Fibroblast of the aortic adventitia (primary cell): ENCODE measurements at regions not wholly inside any gene's neighbourhood (a gene's known extent, or its start where the extent isn't known, plus 50 kb on each side); places are given as distances from the start of the nearest gene placed in this dataset.
"Not testable (repeated sequence)": the region's sequence is repeated elsewhere in the genome, so short reads cannot be mapped to it uniquely, and the experiment has no call there.

ENCODE experiments used
- DNase-seq: peaks from one replicate; pipeline ENCODE4 v3.0.0-alpha.2; 2010; ENCODE audit warnings: low read depth
- H3K4me3 ChIP-seq: 2 replicates; pipeline ENCODE4 v1.5.1; 2011; ENCODE audit warnings: low read depth, mild to moderate bottlenecking, control low read depth, low read length, moderate library complexity
- TF ChIP-seq, protein P1 (sequence below): IDR thresholded peaks from 2 replicates; pipeline ENCODE4 v1.5.1; 2011; ENCODE audit warnings: mild to moderate bottlenecking, low read length, control low read depth, inconsistent platforms; ENCODE audit not compliant: insufficient read depth

DNA sequence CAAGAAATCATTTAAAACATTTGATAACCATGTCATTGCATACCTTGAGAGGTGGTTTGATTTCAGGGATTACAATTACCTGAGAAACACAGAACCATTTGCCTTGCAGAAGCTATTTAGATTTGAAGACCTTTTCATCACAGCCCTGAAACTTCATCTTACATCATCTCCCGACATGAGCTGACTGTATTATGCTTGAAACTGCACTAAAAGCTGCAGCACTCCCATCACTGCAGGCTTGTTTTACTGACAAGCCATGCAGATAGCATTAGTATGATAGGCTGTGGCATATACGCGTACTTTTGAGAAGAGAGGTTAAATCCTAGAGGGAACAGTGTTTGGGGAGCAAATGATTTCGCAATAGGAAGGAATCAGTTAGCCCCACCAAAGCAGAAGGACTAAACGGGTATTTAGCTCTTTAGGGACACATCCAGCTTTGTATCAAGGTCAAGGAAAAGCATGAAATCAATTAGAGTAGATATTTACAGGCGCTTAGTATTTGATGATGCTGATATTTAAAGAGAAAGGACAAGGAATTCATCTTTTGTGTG lies 133.2 kb upstream of the DIAPH2 start:
- H3K4me3 ChIP-seq: no peak overlapping the region
- TF ChIP-seq, protein P1, sequence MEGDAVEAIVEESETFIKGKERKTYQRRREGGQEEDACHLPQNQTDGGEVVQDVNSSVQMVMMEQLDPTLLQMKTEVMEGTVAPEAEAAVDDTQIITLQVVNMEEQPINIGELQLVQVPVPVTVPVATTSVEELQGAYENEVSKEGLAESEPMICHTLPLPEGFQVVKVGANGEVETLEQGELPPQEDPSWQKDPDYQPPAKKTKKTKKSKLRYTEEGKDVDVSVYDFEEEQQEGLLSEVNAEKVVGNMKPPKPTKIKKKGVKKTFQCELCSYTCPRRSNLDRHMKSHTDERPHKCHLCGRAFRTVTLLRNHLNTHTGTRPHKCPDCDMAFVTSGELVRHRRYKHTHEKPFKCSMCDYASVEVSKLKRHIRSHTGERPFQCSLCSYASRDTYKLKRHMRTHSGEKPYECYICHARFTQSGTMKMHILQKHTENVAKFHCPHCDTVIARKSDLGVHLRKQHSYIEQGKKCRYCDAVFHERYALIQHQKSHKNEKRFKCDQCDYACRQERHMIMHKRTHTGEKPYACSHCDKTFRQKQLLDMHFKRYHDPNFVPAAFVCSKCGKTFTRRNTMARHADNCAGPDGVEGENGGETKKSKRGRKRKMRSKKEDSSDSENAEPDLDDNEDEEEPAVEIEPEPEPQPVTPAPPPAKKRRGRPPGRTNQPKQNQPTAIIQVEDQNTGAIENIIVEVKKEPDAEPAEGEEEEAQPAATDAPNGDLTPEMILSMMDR: no peak
- no peak for DNase-seq

DNA sequence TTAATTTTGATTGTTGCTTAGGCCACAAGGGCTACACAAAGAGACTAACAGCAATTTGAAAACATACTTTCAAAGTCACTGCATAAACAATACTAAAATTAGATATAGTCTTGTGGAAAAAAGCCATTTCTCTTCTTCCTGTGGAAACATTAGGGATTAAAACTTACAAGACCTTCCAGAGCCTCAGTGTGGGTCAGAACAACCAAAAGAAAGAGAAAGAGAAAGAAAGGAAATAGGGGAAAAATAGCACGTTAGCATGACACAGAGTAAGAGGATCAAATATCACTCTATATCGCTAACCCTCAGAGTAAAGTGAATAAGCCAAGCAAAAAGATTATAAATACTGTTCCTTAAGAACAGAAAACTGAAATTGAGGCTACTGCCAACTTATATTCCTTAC lies 127.8 kb upstream of the DIAPH2 start:
- H3K4me3 ChIP-seq: no peak overlapping the region
- peak; percentile 19 for DNase-seq
- TF ChIP-seq, protein P1: no peak

DNA sequence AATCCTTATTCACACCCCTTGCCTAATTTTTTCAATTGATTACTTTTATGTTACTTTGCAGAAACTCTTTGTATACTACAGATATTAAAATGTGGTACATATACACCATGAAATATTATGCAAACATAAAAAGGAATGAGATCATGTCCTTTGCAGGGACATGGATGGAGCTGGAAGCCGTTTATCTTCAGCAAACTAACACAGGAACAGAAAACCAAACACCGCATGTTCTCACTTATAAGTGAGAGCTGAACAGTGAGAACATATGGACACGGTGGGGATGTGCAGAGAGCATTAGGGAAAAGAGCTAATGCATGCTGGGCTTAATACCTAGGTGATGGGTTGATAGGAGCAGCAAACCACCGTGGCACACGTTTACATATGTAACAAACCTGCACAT lies 123.5 kb upstream of the DIAPH2 start:
- not testable (repeated sequence) for DNase-seq, H3K4me3 ChIP-seq

DNA sequence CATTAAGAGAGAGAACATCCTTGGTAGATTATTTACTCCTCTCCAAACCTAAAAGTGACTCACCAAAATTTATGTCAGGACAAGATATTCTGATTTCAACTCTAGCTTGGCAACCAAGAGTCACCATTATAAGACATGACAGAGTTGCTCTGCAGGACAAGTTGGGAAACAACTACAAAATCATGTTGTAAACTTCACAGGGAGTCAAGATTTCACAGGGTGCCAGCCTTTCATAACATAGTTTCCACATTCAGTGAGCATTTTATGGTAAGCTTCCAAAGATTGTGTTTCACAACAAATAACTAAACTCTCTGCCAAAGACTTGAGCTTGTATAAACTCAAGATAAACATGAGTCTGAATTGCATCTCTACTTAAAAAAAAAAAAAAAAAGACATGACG lies 121.0 kb upstream of the DIAPH2 start:
- H3K4me3 ChIP-seq: no peak overlapping the region
- TF ChIP-seq, protein P1: no peak
- peak; percentile 78 for DNase-seq

DNA sequence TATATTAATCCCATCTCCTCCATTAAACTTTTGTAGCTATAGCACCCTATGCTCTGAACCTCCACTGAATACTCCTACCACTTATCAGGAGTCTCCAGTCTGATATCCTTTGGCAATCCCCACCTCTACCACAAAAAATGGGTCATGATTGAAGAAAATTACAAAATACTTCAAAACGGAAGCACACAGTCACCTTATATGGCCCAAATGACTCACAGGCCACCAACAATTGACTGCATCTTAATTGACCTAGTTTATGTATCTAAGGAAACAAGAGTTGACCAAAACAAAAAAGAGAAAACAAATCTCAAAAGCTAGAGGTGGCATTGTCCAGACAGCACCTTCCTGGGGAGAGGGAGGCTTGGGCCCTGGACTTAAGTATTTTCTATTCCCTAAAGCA lies 120.0 kb upstream of the DIAPH2 start:
- no peak overlapping the region for H3K4me3 ChIP-seq
- no peak for DNase-seq
- TF ChIP-seq, protein P1: no peak

DNA sequence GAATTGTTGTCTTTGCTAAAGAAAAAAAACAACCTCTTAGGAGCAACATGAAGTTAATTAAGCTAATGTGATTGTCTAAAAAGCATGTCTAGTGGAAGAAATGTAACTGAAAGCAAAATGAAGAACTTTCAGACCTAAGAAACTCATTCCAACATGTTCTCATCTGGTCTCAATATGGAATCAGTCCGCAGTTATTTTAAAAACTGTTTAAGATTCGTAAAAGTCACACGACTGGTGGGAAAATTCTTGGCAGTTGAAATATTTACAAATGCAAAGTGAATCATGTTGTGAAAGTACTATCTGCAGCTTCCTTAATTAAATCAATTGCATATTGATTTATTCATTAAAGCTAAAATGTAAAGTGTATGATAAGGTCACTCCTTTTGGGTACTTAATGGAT lies 117.8 kb upstream of the DIAPH2 start:
- no peak overlapping the region for H3K4me3 ChIP-seq
- TF ChIP-seq, protein P1: no peak
- no peak for DNase-seq

DNA sequence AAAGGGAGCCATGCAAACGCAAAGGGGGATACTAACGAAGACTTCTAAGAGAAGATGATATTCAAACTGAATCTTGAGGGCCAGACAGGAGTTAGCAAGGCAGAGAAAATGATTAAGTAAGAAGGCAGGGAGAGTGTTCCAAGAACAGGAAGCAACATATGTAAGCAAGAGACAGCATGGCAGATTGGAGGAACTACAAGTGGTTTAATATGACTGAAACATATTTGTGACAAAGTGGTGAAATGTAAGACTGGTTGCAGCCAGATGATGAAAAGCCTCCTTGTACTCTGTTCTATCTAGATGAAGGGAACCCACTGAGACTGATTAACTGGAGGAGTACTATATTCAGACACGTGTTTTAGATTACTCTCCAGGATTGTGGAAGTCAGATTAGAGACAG lies 116.6 kb upstream of the DIAPH2 start:
- no peak for DNase-seq
- no peak overlapping the region for H3K4me3 ChIP-seq
- TF ChIP-seq, protein P1: no peak
